ENCODE measurements at regions not wholly inside any gene's neighbourhood (a gene's known extent, or its start where the extent isn't known, plus 50 kb on each side); places are given as distances from the start of the nearest gene placed in this dataset.

DNA sequence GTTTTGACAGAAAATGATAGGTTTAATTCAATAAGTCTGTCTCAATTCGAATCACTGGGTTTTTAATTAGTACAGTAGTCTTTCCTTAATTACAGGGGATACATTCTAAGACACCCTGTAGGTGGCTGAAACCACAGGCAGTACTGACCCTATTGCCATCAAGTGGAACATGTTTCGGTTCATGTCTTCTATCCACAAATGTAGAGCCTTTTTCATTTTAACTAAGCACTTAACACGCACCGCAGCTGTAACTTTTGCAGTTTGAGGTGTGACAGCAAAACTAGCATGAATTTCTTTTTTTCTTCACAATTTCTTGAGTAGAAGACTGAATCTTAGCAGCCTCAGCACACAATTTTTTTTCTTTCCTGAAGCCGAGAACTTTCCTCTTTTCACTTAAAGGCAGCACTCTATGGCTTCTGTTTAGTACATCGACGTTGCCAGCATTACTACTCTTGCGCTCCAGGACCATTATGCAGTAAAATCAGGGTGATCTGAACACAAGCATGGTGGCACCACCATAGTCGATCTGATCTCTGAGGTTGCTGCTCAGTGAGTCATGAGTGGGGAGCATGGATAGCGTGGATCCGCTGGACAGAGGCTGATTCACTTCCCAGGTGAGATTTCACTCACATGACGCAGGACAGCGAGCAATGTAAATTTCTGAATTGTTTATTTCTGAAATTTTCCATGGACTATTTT lies 805.1 kb downstream of the RNF144A start:
- TF ChIP-seq CTCF (IDR thresholded peaks at IDR 0.05): no peak
- no peak for TF ChIP-seq POLR2A (IDR thresholded peaks at IDR 0.05)
